ENCODE measurements at regions not wholly inside any gene's neighbourhood (a gene's known extent, or its start where the extent isn't known, plus 50 kb on each side); places are given as distances from the start of the nearest gene placed in this dataset.

DNA sequence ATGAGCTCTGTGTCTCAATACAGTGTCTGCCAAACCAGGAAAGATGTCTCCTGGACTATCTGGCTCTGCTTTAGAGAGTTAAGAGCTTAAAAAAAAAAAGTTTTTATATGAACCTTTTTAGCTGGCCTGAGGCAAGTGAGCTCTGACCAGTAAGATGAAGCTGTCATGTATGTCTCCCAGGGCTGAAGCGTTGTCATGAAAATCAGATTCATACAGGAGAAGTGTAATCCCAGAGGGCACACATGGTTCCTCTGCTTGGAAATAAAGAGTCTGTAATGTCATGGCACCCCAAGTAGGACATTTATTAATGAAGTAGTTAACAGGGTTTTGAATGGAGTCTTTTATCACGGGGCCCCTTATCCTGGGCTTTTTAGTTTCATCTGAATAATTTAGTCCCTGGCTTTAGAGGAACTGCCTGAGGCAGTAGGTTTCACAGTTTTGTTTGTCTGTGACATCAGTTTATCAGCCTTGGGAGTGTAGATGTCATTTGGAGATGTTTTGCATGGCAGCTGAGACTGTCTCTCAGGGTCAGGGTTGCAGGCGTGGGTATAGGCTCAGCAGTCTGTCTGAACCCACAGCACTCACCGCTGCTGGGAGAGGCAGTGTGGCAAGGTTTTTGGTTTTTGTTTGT, 223.3 kb downstream of the DIRAS2 start:
- Mint-ChIP-seq H3K36me3 (ENCODE audit: insufficient read depth, unreplicated experiment) (no peaks in the 10 kb centered on the region), H3K27ac (ENCODE audit: low read depth, unreplicated experiment) (no peak overlapping the region), H3K27me3 (ENCODE audit: insufficient read depth, unreplicated experiment) (peaks cover 21% of the 10 kb centered on the region), H3K9me3 (ENCODE audit: unreplicated experiment) (no peaks in the 10 kb centered on the region), H3K4me1 (ENCODE audit: insufficient read depth, unreplicated experiment) (no peaks in the 10 kb centered on the region), H3K4me3 (ENCODE audit: unreplicated experiment) (no peak overlapping the region)
- TF ChIP-seq CTCF (IDR thresholded peaks at IDR 0.05; ENCODE audit: unreplicated experiment), result no peak
- intact Hi-C loops (cut with micrococcal nuclease), result no loop called here
- no TSS peak for BruUV-seq (replicated peaks)
- CTCF ChIA-PET, result interaction anchor here (0.6 kb wide), 1 partner anchor 182 kb away, joined by 4 read pairs; no protein-coding TSS in a partner anchor
- no peak for DNase-seq (ENCODE audit: unreplicated experiment)
- POLR2A ChIA-PET, result no interaction called here

GRCh38 chr9:90420211-90420610, 222.4 kb downstream of the DIRAS2 start:
- POLR2A ChIA-PET, result no interaction called here
- Mint-ChIP-seq H3K27ac (ENCODE audit: low read depth, unreplicated experiment) (no peak overlapping the region), H3K4me1 (ENCODE audit: insufficient read depth, unreplicated experiment) (no peaks in the 10 kb centered on the region), H3K36me3 (ENCODE audit: insufficient read depth, unreplicated experiment) (no peaks in the 10 kb centered on the region), H3K27me3 (ENCODE audit: insufficient read depth, unreplicated experiment) (peaks cover 22% of the 10 kb centered on the region), H3K9me3 (ENCODE audit: unreplicated experiment) (no peaks in the 10 kb centered on the region), H3K4me3 (ENCODE audit: unreplicated experiment) (no peak overlapping the region)
- no TSS peak for BruUV-seq (replicated peaks)
- intact Hi-C loops (cut with micrococcal nuclease), result no loop called here
- CTCF ChIA-PET, result interaction anchor here (0.6 kb wide), 1 partner anchor 431 kb away, joined by 3 read pairs; no protein-coding TSS in a partner anchor
- TF ChIP-seq CTCF (IDR thresholded peaks at IDR 0.05; ENCODE audit: unreplicated experiment), result no peak
- no peak for DNase-seq (ENCODE audit: unreplicated experiment)

DNA sequence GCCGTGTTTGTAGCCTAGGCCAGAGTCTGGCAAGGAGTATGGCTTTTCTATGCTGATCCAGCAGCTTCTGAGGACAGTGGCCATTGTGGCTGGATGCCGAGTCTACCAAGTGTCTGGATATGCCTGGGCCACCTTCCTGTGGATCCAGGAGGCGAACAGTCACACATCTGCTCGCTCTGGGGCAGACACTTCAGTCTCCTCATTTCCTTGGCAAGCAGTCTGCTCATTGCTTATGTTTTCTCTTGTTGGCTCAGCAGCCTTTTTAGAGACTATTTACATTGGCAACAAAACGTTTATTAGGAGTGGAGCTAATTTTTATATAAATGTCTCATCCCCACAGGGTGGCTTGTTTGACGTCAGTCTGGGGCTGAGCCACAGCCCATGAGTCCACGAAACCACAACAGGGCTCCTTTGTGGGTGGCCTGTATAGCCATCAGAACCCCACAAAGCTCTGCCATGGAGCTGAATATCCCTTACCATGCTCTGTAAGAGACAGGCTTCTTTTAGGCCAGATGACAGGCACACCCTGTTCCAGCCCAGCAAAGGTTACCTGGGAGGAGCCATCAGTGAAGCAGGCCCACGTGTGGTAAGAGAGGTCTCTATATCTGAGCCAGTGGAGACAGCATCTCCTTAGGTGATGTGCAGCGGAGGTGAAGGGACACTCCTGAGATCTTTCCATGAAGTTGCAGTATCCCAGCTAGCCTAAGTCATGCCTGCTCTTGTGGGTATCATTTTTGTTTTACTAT, 221.7 kb downstream of the DIRAS2 start:
- POLR2A ChIA-PET, result no interaction called here
- no peak for DNase-seq (ENCODE audit: unreplicated experiment)
- BruUV-seq (replicated peaks), result no TSS peak
- Mint-ChIP-seq H3K36me3 (ENCODE audit: insufficient read depth, unreplicated experiment) (no peaks in the 10 kb centered on the region), H3K9me3 (ENCODE audit: unreplicated experiment) (no peaks in the 10 kb centered on the region), H3K4me1 (ENCODE audit: insufficient read depth, unreplicated experiment) (no peaks in the 10 kb centered on the region), H3K4me3 (ENCODE audit: unreplicated experiment) (no peak overlapping the region), H3K27ac (ENCODE audit: low read depth, unreplicated experiment) (no peak overlapping the region), H3K27me3 (ENCODE audit: insufficient read depth, unreplicated experiment) (peaks cover 23% of the 10 kb centered on the region)
- intact Hi-C loops (cut with micrococcal nuclease), result no loop called here
- no peak for TF ChIP-seq CTCF (IDR thresholded peaks at IDR 0.05; ENCODE audit: unreplicated experiment)
- CTCF ChIA-PET, result interaction anchor here (0.6 kb wide), 1 partner anchor 430 kb away, joined by 3 read pairs; no protein-coding TSS in a partner anchor

DNA sequence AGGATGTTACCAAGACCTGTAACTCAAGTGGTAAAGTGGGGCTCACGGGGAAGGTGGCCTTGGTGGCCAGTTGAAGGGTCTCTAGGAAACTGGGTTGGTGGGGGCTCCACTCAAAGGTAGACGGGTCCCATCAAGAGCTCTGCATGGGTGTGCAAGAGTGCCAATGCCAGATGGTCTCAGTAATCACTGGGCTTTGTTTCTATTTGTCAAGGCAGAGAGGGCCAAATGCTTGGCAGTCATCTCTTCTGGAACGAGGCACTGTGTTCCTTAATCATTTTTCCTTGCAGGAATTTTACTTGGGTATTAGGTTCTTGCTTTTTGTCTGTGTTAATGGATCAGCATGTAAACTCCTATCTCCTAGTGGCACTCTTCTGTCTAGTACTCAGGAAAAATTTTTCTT, 220.8 kb downstream of the DIRAS2 start:
- intact Hi-C loops (cut with micrococcal nuclease), result no loop called here
- TF ChIP-seq CTCF (IDR thresholded peaks at IDR 0.05; ENCODE audit: unreplicated experiment), result no peak
- ChIA-PET POLR2A (no interaction called here), CTCF (no interaction called here)
- H3K4me1 Mint-ChIP-seq (ENCODE audit: insufficient read depth, unreplicated experiment), result no peaks in the 10 kb centered on the region
- peaks cover 25% of the 10 kb centered on the region for H3K27me3 Mint-ChIP-seq (ENCODE audit: insufficient read depth, unreplicated experiment)
- no peaks in the 10 kb centered on the region for H3K36me3 Mint-ChIP-seq (ENCODE audit: insufficient read depth, unreplicated experiment)
- no TSS peak for BruUV-seq (replicated peaks)
- H3K4me3 Mint-ChIP-seq (ENCODE audit: unreplicated experiment), result no peak overlapping the region
- no peak overlapping the region for H3K27ac Mint-ChIP-seq (ENCODE audit: low read depth, unreplicated experiment)
- H3K9me3 Mint-ChIP-seq (ENCODE audit: unreplicated experiment), result no peaks in the 10 kb centered on the region
- no peak for DNase-seq (ENCODE audit: unreplicated experiment)

All from MCF 10A (cell line).